ENCODE measurements at regions not wholly inside any gene's neighbourhood (a gene's known extent, or its start where the extent isn't known, plus 50 kb on each side); places are given as distances from the start of the nearest gene placed in this dataset.

DNA sequence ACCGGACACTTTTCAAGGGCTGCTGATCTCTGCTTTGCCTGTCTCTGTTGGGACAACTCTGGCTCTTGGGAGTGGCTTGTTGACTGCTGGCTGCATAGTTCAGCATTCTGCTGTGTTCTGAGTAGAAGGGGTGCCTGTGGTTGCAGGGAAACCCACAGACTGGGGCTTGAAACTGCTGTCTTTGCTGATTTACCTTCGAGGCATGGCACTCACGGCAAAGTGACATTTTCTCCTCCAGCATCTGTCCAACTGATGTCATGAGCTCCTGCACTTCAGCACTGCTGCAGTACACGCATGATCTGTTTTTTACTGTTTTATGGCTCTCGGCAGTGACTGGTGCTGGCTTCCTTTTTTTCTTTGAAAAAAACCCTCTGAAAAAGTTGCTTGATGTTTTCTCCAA lies 69.2 kb downstream of the SPATA31D1 start:
- TF ChIP-seq, protein P1, sequence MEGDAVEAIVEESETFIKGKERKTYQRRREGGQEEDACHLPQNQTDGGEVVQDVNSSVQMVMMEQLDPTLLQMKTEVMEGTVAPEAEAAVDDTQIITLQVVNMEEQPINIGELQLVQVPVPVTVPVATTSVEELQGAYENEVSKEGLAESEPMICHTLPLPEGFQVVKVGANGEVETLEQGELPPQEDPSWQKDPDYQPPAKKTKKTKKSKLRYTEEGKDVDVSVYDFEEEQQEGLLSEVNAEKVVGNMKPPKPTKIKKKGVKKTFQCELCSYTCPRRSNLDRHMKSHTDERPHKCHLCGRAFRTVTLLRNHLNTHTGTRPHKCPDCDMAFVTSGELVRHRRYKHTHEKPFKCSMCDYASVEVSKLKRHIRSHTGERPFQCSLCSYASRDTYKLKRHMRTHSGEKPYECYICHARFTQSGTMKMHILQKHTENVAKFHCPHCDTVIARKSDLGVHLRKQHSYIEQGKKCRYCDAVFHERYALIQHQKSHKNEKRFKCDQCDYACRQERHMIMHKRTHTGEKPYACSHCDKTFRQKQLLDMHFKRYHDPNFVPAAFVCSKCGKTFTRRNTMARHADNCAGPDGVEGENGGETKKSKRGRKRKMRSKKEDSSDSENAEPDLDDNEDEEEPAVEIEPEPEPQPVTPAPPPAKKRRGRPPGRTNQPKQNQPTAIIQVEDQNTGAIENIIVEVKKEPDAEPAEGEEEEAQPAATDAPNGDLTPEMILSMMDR (IDR thresholded peaks at IDR 0.05) = no peak
- no peak for TF ChIP-seq EZH2 (IDR thresholded peaks at IDR 0.05; ENCODE audit: borderline replicate concordance, insufficient read depth, low read depth, low read length, poor library complexity, severe bottlenecking)
